IMR-90 (cell line): ENCODE measurements at regions not wholly inside any gene's neighbourhood (a gene's known extent, or its start where the extent isn't known, plus 50 kb on each side); places are given as distances from the start of the nearest gene placed in this dataset.

Source experiments
- ATAC-seq: fragments of 200-7000 bp; cut with Tn5 transposase; 2 replicates; pipeline ENCODE4 v1.9.1; 2020; ENCODE audit warnings: low read depth, mild to moderate bottlenecking, moderate library complexity
- BruUV-seq: library from RNA; stranded (reverse); fragments of 400-500 nt; replicated peaks from 2 replicates; lab custom pipeline; 2021; lab: Mats Ljungman, UMichigan
- CTCF ChIA-PET: fragments of 300-600 bp; formaldehyde crosslinking; extraction: SDS; loops from one replicate; lab custom pipeline; 2021; ENCODE audit warnings: antibody characterized with exemption; lab: Yijun Ruan, JAX
- POLR2A ChIA-PET: fragments of 300-600 bp; sonication (Branson Sonifier 250); formaldehyde crosslinking; loops from one replicate; lab custom pipeline; 2022; ENCODE audit warnings: antibody characterized with exemption; ENCODE audit not compliant: unreplicated experiment; lab: Charles Lee
- DNase-seq: peaks from one replicate; pipeline ENCODE4 v3.0.0; 2013
- H2AFZ ChIP-seq: replicated peaks from 2 replicates; pipeline ENCODE3; 2013; ENCODE audit warnings: low read length, mild to moderate bottlenecking; ENCODE audit not compliant: poor library complexity
- H2AK5ac ChIP-seq: 2 replicates; pipeline ENCODE4 v1.6.1; 2013; ENCODE audit warnings: low read depth, low read length, inconsistent platforms
- H2AK9ac ChIP-seq: replicated peaks from 2 replicates; pipeline ENCODE3; 2013; ENCODE audit warnings: mild to moderate bottlenecking, low read depth, low read length, moderate library complexity; ENCODE audit not compliant: poor library complexity
- H2BK120ac ChIP-seq: 2 replicates; pipeline ENCODE4 v1.6.1; 2013; ENCODE audit warnings: low read depth, low read length, inconsistent platforms
- H2BK15ac ChIP-seq: 3 replicates; pipeline ENCODE4 v1.6.1; 2013; ENCODE audit warnings: low read depth, low read length, inconsistent platforms
- H2BK20ac ChIP-seq: 2 replicates; pipeline ENCODE4 v1.6.1; 2013; ENCODE audit warnings: low read depth, mild to moderate bottlenecking, inconsistent platforms, low read length, moderate library complexity
- H2BK5ac ChIP-seq: 2 replicates; pipeline ENCODE4 v1.6.1; 2013; ENCODE audit warnings: mild to moderate bottlenecking, low read depth, low read length, inconsistent platforms; ENCODE audit not compliant: poor library complexity, severe bottlenecking
- H3K14ac ChIP-seq: replicated peaks from 2 replicates; pipeline ENCODE4 v1.6.1; 2013; ENCODE audit warnings: low read depth, low read length, inconsistent platforms
- H3K18ac ChIP-seq: 2 replicates; pipeline ENCODE4 v1.6.1; 2013; ENCODE audit warnings: low read depth, low read length, control low read depth
- H3K23ac ChIP-seq: 2 replicates; pipeline ENCODE4 v1.6.1; 2013; ENCODE audit warnings: low read depth, low read length, inconsistent platforms
- H3K27ac ChIP-seq: 2 replicates; pipeline ENCODE4 v1.5.1; 2013; ENCODE audit warnings: mild to moderate bottlenecking, control low read depth, low read length; ENCODE audit not compliant: insufficient read depth
- H3K27me3 ChIP-seq: 2 replicates; pipeline ENCODE4 v1.6.1; 2013; ENCODE audit warnings: low read length; ENCODE audit not compliant: control insufficient read depth, insufficient read depth
- H3K36me3 ChIP-seq: 2 replicates; pipeline ENCODE4 v1.6.1; 2013; ENCODE audit warnings: low read length, mixed read lengths; ENCODE audit not compliant: control insufficient read depth, insufficient read depth
- H3K4ac ChIP-seq: 2 replicates; pipeline ENCODE4 v1.6.1; 2013; ENCODE audit warnings: low read depth, low read length, inconsistent platforms
- H3K4me1 ChIP-seq: 2 replicates; pipeline ENCODE4 v1.6.1; 2013; ENCODE audit warnings: low read length, mixed read lengths; ENCODE audit not compliant: control insufficient read depth, insufficient read depth
- H3K4me2 ChIP-seq: 2 replicates; pipeline ENCODE4 v1.6.1; 2013; ENCODE audit warnings: low read depth, mild to moderate bottlenecking, control low read depth, low read length, moderate library complexity
- H3K4me3 ChIP-seq: 2 replicates; pipeline ENCODE4 v1.5.1; 2013; ENCODE audit warnings: low read depth, mild to moderate bottlenecking, control low read depth, low read length, moderate library complexity; ENCODE audit not compliant: insufficient read depth
- H3K56ac ChIP-seq: 2 replicates; pipeline ENCODE4 v1.6.1; 2013; ENCODE audit warnings: low read length, inconsistent platforms; ENCODE audit not compliant: insufficient read depth; ENCODE audit errors: extremely low read depth
- H3K79me1 ChIP-seq, 2 experiments: 2 replicates each; pipeline ENCODE4 v1.6.1; 2013; ENCODE audit warnings: low read length in 2 of 2, inconsistent platforms in 1 of 2, low read depth in 1 of 2
- H3K9ac ChIP-seq: 2 replicates; pipeline ENCODE4 v1.6.1; 2013; ENCODE audit warnings: low read depth, low read length, control low read depth
- H3K9me1 ChIP-seq: 2 replicates; pipeline ENCODE4 v1.6.1; 2013; ENCODE audit warnings: low read length, inconsistent platforms; ENCODE audit not compliant: insufficient read depth
- H3K9me3 ChIP-seq: 2 replicates; pipeline ENCODE4 v1.6.1; 2013; ENCODE audit warnings: low read length; ENCODE audit not compliant: control insufficient read depth, insufficient read depth
- H4K20me1 ChIP-seq: 2 replicates; pipeline ENCODE4 v1.6.1; 2013; ENCODE audit warnings: low read length, inconsistent platforms; ENCODE audit not compliant: insufficient read depth
- H4K5ac ChIP-seq: 2 replicates; pipeline ENCODE4 v1.6.1; 2013; ENCODE audit warnings: mild to moderate bottlenecking, low read depth, low read length, control low read depth
- H4K8ac ChIP-seq, 2 experiments: 2 replicates each; pipeline ENCODE4 v1.6.1; 2013; ENCODE audit warnings: low read depth in 2 of 2, low read length in 2 of 2, control low read depth in 1 of 2, inconsistent platforms in 1 of 2
- H4K91ac ChIP-seq: 2 replicates; pipeline ENCODE4 v1.6.1; 2013; ENCODE audit warnings: low read depth, low read length, inconsistent platforms; ENCODE audit not compliant: insufficient read depth
- CEBPB ChIP-seq: IDR thresholded peaks from 2 replicates; pipeline ENCODE4 v1.6.1; 2012; ENCODE audit warnings: low read depth, low read length, improper control_type of control experiment
- CHD1 ChIP-seq: IDR thresholded peaks from 2 replicates; pipeline ENCODE4 v1.6.1; 2012; ENCODE audit warnings: low read depth, low read length, improper control_type of control experiment
- FOS ChIP-seq: fragments of 150-350 bp; IDR thresholded peaks from 2 replicates; pipeline ENCODE4 v1.6.1; 2016; ENCODE audit warnings: low read depth, low read length
- MAFK ChIP-seq: IDR thresholded peaks from 2 replicates; pipeline ENCODE4 v1.6.1; 2012; ENCODE audit warnings: low read depth, low read length, improper control_type of control experiment
- WGBS, 2 experiments: methylation state at CpG; one replicate each; pipeline versions ENCODE4 v1.1.5 to v1.1.7; 2013; ENCODE audit warnings: missing lambda C conversion rate in 2 of 2; ENCODE audit not compliant: insufficient read length in 1 of 2; ENCODE audit errors: extremely low coverage in 2 of 2; 5-methylcytosine and 5-hydroxymethylcytosine counted together
- dilution Hi-C: fragments of 300-500 bp; cut with HindIII; formaldehyde crosslinking; loops from one replicate; pipeline ENCODE4 v1.14.3; 2018; ENCODE audit warnings: low sequenced_read_pairs; ENCODE audit not compliant: unreplicated experiment
- in situ Hi-C: fragments of 300-500 bp; cut with MboI; formaldehyde crosslinking; loops from 3 replicates; pipeline ENCODE4 v1.14.3; 2019; ENCODE audit warnings: low sequenced_read_pairs, inconsistent platforms, mixed read lengths
- intact Hi-C: fragments of 100-400 bp; cut with micrococcal nuclease; formaldehyde crosslinking; loops from 2 replicates; pipeline ENCODE4 v1.10.0; 2022

DNA sequence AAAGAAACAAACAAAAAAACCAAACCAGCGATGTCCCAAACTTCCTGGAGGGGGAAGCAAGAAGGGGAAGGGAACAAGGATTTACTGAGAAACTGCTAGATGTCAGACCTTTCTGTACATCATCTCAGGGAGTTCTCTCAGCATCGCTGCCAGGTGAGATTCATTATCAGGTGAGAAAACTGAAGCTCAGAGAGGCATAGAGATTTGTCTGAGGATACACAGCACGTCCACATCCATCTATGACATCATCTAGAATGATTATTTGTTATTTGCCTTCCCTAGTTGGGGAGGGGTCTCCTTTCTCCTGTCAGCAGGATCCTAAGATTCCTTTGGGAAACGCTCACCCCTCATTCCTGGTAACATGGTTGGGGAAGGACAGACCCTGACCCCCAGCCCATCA is 57.1 kb upstream of the LINGO1 start:
- Histone ChIP-seq H4K91ac (no peak overlapping the region), H4K20me1 (no peaks in the 10 kb centered on the region), H2BK20ac (no peak overlapping the region), H2AK5ac (no peak overlapping the region), H2BK15ac (no peak overlapping the region), H2AFZ (no peak overlapping the region), H2AK9ac (no peak overlapping the region), H3K27me3 (peaks cover 36% of the 10 kb centered on the region), H3K9ac (no peak overlapping the region), H4K8ac (no peak overlapping the region), H3K14ac (no peak overlapping the region), H3K27ac (no peak overlapping the region), H4K5ac (no peak overlapping the region), H3K23ac (no peak overlapping the region), H3K9me1 (no peaks in the 10 kb centered on the region), H3K36me3 (no peaks in the 10 kb centered on the region), H3K18ac (no peak overlapping the region), H3K9me3 (no peaks in the 10 kb centered on the region), H2BK120ac (no peak overlapping the region), H3K4me3 (no peak overlapping the region), H3K4me1 (no peaks in the 10 kb centered on the region), H3K4me2 (no peak overlapping the region), H3K4ac (no peak overlapping the region), H3K79me1 (no peaks in the 10 kb centered on the region), H2BK5ac (no peak overlapping the region), H3K56ac (no peak overlapping the region)
- no CpG with 5 or more reads among the region's 4 CpGs for WGBS, 2 experiments
- POLR2A ChIA-PET = no interaction called here
- BruUV-seq = no TSS peak
- CTCF ChIA-PET = no interaction called here
- ATAC-seq (no peak), DNase-seq (no peak)
- dilution Hi-C loops (no loop called here), intact Hi-C loops (no loop called here), in situ Hi-C loops (no loop called here)
- no peak for TF ChIP-seq MAFK
- no peak for TF ChIP-seq FOS
- TF ChIP-seq CEBPB = no peak
- no peak for TF ChIP-seq CHD1
